GM18909 (cell line): ENCODE measurements at regions not wholly inside any gene's neighbourhood (a gene's known extent, or its start where the extent isn't known, plus 50 kb on each side); places are given as distances from the start of the nearest gene placed in this dataset.
"Not testable (repeated sequence)": the region's sequence is repeated elsewhere in the genome, so short reads cannot be mapped to it uniquely, and the experiment has no call there.

Source experiments
- ATAC-seq: cut with Tn5 transposase; IDR thresholded peaks from one replicate; pipeline ENCODE4 v1.9.1; 2021; ENCODE audit warnings: mild to moderate bottlenecking; ENCODE audit not compliant: unreplicated experiment, poor library complexity

DNA sequence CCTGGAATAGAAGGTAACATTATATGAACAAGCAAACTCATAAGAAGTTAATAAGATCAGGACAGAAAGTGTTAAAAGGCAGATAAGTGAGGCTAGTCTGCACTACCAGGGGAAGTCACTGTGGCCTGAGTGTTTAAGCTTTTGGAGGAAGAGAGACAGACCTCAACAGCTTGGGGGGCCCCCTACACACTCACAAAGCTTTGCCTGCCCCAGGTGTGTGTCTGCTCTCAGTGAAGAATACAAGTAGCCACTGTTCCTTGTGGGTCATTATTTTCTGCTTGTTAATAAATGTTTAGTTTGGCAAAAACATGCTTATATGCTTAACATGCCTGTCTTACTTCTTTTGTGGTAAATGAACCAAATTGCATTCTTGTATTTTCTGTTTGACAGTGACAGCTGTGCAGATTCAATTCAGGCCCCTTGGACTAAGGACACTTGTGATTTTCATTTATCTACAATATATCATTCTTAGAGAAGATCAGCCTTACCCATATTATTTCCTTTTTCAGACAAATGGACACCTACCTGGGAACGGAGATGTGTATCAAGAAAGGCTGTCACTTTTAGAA lies 50.7 kb upstream of the C12orf71 start:
- ATAC-seq: peak; percentile 54

DNA sequence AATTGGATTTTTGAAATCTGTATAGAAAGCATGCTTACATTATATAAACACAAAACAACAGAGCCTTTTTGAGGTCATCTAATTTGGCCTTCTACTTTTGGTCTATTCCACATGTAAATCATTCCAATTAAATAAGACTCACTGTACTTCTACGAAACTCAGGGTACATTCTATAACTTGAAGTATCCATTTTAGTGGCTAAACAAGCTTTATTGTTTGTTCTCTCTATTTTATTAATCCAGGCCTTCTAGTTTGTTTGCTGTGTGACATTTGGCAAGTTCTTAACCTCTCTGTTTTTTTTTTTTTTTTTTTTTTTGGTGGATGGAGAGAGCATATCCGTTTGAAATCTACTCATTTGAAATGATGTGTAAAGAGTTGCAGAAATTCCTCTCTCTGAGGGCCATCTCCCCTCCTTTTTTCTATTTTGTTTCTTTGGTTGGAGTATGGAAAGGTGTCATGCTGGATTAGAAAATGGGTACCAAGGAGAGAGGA lies 58.1 kb upstream of the C12orf71 start:
- ATAC-seq: no peak

GRCh38 chr12:27142101-27142721 lies 59.8 kb upstream of the C12orf71 start:
- ATAC-seq: no peak

GRCh38 chr12:27143256-27144069 lies 61.1 kb upstream of the C12orf71 start:
- ATAC-seq: no peak

- peak; percentile 71 for ATAC-seq
These were observed 63.3 kb upstream of the C12orf71 start for GRCh38 chr12:27145725-27146124.

GRCh38 chr12:27148373-27148772 lies 66.0 kb upstream of the C12orf71 start:
- no peak for ATAC-seq

DNA sequence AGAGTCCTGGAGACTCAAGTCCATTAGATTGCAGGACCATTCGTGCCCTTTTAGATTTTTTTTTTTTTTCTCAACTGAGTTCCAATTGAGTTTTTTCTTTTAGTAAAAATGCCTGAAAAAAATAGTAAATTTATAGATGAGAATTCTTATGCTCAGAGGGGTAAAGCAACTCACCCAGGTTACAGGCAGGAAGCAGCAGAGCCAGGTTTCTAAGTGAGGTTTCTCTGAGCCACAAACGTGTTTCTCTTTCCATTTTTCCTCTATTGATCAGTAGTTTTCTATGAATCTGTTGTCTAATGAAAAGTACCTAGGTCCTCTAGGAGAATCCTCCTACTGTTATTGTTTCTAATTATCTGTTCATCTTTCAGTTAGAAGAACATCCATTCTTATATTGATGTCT lies 66.4 kb upstream of the C12orf71 start:
- ATAC-seq: no peak

- ATAC-seq: no peak
These were observed 69.1 kb upstream of the C12orf71 start for GRCh38 chr12:27151479-27151878.

- ATAC-seq: no peak
These were observed 75.9 kb upstream of the C12orf71 start for GRCh38 chr12:27158297-27158696.

DNA sequence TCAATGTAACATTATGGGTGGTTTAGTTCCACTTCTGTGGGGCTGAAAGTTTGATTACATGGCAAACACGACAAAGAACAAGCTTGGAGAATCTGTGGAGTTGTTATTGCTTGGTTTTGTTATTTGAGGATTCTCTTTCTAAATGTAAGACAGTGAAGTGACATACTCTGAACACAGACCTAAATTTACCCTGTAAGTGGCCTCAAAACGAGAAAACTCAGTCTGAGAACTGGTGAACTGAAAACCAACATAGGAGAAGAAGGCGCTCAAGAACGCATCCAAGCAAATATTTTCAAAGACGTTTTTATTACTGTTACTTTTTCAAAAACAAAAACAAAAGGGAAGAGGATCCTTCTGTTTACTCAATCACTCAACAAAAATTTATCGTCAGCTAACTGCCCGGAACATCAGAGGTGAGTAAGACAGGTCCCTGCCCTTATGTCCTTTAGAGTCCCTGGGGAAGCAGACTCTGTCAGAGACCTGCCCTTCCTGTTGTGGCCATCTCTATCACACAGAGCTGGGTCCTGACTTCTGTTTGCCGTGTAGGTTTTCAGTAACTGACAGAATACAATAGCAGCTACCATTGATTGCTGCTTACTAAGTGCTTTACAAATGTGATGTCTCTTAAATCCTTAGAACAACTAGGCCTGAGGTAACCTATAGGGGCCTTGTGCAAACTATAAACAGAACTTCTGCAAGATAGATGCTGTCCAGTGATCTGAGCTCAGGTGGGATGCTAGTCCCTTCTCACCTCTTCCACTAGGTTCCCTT lies 79.3 kb upstream of the C12orf71 start:
- peak; percentile 81 for ATAC-seq

DNA sequence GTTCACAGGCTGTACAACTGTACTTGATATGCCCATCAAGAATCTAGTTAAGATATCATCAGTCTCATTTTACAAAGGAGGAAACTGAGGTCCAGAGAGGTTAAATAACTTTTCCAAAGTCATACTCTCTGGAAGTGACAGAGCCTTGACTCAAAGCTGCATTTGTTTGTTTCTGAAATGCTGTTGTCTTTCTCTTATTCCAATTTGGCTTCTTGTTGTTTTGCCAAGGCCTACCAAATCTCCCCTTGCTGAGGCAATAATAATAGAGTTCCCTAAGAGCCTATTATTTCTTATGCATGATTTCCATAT lies 79.8 kb upstream of the C12orf71 start:
- ATAC-seq: no peak

GRCh38 chr12:27163048-27163715 lies 80.8 kb upstream of the C12orf71 start:
- no peak for ATAC-seq

DNA sequence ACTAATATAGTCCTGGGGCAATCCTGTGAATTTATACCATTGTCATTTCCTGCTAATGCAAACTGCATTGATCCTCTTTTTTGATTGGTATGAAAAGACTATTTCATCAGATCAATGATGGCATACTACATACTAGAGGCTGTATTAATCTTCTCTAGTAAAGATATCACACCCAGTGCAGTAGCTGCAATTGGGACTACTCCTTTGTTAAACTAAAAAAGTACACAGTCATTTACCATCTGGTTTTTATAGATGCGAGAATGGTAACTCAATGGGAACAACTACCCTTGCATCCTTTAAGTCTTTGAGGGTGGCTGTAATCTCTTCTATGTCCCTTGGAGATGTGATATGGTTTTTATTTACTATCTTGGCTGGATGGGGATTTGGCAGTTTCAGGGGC lies 80.2 kb upstream of the STK38L start:
- no peak for ATAC-seq

- no peak for ATAC-seq
These were observed 79.6 kb upstream of the STK38L start for GRCh38 chr12:27164330-27165040.

DNA sequence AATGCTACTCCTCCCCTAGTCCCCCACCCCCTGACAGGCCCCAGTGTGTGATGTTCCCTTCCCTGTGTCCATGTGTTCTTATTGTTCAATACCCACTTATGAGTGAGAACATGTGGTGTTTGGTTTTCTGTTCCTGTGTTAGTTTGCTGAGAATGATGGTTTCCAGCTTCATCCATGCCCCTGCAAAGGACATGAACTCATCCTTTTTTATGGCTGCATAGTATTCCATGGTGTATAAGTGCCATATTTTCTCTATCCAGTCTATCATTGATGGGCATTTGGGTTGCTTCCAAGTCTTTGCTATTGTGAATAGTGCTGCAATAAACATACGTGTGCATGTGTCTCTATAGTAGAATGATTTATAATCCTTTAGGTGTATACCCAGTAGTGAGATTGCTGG lies 78.1 kb upstream of the STK38L start:
- not testable (repeated sequence) for ATAC-seq

- not testable (repeated sequence) for ATAC-seq
These were observed 72.6 kb upstream of the STK38L start for GRCh38 chr12:27171494-27171893.

- ATAC-seq: no peak
These were observed 67.3 kb upstream of the STK38L start for GRCh38 chr12:27176765-27177164.

- no peak for ATAC-seq
These were observed 66.4 kb upstream of the STK38L start for GRCh38 chr12:27177706-27178105.

GRCh38 chr12:27178255-27178654 lies 65.8 kb upstream of the STK38L start:
- ATAC-seq: no peak
